NCI-H82 treated with DMSO at 0.1 percent for 48 hours (cell line): ENCODE measurements at regions not wholly inside any gene's neighbourhood (a gene's known extent, or its start where the extent isn't known, plus 50 kb on each side); places are given as distances from the start of the nearest gene placed in this dataset.
A peak's percentile ranks its signal among the peaks of the same experiment; 100 is the strongest.
"Not testable (repeated sequence)": the region's sequence is repeated elsewhere in the genome, so short reads cannot be mapped to it uniquely, and the experiment has no call there.

Experiments
- DNase-seq: peaks from one replicate; lab custom pipeline; 2025; ENCODE audit not compliant: unreplicated experiment; lab: John Stamatoyannopoulos, UW

DNA sequence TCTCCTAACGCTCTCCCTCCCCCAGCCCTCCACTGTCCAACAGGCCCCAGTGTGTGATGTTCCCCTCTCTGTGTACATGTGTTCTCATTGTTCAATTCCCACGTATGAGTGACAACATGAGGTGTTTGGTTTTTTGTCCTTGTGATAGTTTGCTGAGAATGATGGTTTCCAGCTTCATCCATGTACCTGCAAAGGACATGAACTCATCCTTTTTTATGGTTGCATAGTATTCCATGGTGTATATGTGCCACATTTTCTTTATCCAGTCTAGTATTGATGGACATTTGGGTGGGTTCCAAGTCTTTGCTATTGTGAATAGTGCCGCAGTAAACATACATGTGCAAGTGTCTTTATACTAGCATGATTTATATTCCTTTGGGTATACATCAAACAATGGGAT lies 347.4 kb downstream of the MAGEE1 start:
- DNase-seq, result not testable (repeated sequence)

DNA sequence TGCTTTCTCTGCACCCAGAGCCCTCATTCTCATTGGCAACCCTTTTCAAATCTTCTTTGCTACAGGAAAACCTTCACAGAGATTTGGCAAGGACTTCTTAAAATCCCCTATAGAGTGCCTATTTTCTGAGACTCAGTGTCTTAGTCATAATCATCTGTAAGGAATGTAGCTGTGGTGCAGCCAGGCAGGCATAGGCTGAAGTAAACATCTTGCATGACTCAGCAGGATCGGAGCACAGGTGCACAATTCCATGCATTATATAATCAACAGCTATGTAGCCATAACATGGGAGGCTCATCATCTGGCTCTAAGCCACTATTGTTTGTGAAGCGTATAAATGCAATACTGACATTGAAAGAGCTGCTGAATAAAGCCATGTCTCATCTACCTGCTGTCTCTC lies 368.8 kb downstream of the MAGEE1 start:
- DNase-seq, result no peak

DNA sequence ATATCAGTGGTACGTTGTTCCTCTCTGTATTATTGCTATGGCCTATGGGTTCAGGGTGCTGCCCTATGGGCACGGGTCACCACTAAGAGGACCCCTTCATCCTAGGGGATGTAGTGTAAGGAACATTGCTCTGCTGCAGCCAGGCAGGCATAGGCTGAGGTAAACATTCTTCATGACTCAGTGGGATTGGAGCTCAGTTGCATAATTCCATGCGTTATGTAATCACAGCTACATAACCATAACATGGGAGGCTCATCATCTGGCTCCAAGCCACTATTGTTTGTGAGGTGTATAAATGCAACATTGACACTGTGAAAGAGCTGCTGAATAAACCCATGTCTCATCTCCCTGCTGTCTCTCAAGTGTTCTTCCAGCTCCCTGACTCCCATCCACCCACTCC lies 375.2 kb downstream of the MAGEE1 start:
- no peak for DNase-seq

DNA sequence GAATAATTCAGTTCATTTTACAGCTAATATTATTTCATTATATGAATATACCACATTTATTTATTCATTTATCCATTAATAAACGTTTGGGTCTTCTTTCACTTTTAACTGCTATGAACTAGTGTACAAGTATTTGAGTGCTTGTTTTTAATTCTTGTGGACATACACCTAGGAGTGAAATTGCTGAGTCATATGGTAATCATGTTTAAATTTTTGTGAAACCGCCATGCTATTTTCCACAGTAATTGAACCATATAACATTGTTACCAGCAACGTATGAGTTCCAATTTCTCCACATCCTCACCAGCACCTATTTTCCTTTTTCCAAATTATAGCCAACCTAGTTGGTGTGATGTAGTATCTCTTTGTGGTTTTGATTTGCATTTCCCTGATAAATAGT lies 388.2 kb downstream of the MAGEE1 start:
- DNase-seq, result no peak

DNA sequence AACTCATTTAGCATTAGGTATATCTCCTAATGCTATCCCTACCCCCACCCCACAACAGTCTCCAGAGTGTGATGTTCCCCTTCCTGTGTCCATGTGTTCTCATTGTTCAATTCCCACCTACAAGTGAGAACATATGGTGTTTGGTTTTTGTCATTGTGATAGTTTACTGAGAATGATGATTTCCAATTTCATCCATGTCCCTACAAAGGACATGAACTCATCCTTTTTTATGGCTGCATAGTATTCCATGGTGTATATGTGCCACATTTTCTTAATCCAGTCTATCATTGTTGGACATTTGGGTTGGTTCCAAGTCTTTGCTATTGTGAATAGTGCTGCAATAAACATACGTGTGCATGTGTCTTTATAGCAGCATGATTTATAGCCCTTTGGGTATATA lies 389.8 kb downstream of the MAGEE1 start:
- DNase-seq, result not testable (repeated sequence)

DNA sequence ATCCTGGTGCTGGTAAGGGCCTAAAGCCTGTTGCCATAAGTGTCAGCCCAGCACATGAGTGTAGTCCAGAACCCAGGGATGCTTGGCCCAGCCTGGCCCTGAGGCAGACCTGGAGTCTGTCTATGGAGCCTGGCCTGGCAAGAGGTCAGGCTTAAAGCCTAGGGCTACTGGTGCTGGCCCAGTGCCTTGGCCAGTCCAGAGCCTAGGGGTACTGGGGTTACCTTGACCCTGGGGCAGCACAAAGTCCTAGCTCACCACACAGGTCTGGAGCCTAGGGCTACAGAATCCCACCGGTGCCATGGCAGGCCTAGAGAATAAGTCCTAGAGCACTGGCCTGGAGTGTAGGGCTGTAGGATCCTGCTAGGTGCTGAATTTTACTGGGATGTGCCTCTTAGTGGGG lies 393.8 kb downstream of the MAGEE1 start:
- DNase-seq, result no peak

DNA sequence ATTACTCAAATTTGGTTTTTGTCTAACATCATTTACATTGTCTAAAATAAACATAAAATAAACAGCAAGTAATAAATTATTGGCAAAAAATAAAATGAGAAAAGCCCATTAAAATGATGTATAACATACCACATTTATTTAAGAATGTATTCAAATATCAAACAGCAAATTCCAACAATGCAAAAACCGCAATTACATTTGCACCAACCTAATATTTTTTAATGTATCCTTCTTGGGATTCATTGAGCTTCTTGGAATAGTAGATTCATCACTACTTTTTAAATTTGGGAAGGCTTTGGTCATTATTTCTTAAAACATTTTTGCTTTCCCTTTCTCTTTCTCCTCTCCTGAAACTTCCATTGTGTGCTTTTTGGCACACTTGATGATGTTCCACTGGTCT lies 400.2 kb downstream of the MAGEE1 start:
- no peak for DNase-seq

DNA sequence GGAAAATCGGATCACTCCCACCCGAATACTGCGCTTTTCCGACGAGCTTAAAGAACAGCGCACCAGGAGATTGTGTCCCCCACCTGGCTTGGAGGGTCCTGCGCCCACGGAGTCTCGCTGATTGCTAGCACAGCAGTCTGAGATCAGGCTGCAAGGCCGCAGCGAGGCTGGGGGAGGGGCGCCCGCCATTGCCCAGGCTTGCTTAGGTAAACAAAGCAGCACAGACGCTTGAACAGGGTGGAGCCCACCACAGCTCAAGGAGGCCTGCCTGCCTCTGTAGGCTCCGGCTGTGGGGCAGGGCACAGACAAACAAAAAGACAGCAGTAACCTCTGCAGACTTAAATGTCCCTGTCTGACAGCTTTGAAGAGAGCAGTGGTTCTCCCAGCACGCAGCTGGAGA lies 413.4 kb downstream of the MAGEE1 start:
- not testable (repeated sequence) for DNase-seq

DNA sequence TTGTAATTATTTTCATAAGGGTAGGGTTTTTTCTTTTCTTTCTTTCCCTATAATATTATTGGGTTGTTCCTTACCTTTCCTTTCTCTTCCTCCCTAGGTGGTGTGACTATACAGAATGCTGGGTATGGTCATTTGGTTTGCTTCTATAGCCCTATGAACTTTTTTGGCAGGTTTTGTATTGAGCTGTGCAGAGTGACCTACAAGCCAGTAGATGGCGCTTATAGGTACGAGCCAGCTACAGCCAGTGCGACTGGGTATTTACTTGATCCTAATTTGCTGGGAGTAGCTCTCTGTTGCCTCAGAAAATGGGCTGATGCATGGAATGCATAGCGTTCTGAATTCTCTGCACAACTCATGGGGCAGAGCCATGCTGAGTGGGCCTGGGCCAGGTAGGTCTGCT lies 423.3 kb downstream of the MAGEE1 start:
- no peak for DNase-seq

DNA sequence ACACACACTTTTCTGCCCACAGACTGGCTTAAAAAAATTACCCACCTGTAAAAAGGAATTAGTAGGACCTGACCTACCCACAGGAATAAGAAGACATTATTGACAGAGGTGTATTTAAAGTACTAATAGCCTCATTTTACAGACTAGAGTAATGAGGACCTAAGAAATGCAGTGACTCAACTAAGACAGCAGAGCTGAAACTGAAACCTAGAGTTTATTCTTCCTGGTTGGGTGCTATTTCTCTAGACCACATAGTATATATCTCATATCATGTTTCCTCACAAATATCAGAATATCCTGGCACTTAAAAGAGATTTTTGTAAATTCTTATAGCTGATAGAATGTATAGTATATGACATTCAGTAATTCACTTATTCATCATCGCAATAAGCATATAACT lies 435.0 kb downstream of the MAGEE1 start:
- no peak for DNase-seq

DNA sequence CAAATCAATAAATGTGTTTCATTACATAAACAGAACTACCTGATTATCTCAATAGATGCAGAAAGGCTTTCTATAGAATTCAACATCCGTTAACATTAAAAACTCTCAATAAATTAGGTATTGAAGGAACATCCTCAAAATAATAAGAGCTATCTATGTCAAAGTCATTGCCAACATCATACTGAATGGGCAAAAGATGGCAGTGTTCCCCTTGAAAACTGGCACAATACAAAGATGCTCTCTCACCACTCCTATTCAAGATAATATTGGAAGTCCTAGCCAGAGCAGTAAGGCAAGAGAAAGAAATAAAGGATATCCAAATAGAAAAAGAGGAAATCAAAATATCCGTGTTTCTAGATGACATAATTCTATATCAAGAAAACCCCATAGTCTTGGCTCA lies 466.4 kb downstream of the MAGEE1 start:
- DNase-seq, result no peak

DNA sequence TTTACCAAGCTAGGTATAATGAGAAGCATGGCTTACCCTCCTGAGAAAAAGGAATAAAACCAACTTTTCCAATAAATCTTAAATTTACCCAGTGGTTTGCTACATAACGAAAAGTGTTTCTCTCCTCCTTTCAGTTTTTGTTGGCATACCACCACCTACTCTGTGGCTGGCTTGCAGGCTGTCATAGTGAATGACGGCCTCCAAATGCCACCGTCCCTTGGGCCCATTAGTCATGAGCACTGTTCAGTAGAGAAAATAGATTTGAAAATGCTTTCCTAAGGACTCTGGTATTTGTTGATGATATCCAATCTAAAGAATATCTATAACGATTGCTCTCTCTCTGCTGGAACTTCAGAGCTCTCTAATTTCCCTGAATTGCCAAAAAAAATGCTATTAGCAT lies 488.3 kb downstream of the MAGEE1 start:
- no peak for DNase-seq

DNA sequence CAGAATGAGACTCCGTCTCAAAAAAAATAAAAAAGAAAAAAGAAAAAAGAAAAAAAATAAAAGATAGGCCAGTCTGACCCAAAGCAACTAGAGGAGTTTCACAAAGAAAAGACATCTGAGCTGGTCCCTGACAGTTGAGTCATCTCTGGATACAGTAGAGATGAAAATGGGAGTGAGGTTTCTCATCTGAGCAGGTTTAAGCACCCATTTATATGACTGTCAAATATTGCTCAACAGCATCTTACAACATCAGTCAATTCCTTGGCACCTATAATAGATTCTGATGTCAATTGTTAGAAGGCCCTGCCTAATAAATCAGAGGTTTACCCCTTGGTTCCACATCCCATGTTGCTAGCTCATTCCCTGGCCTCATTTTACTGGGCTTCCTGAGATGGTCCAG lies 490.5 kb downstream of the MAGEE1 start:
- no peak for DNase-seq

DNA sequence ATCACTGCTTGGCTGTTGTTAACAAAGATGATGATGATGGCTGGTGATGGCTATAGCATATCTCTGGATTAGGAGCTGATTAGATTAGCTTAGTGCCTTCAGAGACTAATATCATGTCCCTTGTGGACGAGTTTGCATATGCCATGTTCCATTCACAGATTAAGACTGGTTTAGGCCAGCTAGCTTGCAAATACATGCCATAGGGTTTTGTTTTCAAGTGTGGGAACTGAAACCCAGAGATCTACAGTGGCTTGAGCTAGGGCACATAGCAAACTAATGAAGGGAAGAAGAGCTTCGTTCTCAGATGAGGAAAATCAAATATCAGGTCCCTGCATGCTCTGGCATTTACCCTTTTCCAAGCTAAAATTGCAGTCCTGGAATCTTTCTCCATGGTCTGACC lies 492.3 kb downstream of the MAGEE1 start:
- DNase-seq, result peak; percentile 1

DNA sequence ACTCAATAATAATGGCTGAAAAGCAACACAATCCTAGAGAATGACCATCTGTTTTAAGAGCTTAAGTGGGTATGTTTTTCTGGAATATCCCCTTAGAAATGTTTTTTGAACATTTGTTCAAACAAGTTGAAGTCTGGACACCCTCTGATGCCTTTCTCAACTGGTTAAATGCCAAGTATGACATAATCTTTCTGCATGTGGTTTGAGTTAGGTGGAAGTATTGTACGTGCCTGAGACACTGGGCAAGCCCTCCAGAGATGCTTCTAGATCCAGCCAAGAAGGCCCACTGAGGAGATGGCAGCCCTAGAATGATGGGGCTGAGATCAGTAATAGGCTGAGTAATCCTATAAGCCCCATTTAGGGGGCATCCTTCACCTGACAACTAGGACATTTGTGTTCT lies 493.1 kb downstream of the MAGEE1 start:
- DNase-seq, result no peak

DNA sequence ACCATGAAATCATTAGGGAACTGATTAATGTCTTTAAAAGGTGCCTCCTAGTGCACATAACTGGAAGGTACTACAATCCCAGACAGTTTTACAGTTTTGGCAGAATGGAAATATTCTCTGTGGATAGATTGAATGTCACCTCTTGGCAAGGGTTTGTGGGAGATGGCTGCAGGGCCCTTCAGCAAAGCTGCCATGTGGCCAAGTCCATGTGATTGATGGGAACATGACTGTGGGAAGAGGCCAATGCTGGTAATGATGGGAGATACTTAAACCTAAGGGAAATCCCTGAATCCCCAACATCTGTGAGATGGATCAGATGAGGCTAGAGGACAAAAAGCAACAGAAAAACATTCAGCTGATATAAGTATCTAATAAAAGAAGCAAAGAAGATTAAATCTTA lies 493.7 kb downstream of the MAGEE1 start:
- DNase-seq, result no peak

DNA sequence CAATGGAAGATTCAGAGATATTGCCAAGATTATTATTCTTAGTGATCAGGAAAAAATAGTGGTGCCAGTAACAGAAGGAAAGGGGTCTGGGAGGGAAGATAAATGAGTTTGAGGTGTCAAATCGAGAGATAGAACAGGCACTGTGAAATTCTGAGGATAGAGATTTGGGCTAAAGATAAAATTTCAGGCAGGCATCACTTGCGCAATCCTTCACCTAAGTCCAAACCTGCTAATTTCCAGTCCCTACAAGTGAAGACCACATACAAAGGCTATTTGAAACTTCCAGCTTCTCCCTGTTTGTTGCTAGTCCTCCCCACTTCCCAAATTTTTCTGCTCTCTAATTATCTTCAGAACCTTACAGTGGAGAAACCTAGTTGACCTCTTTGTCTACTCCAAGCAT lies 494.6 kb downstream of the MAGEE1 start:
- no peak for DNase-seq

DNA sequence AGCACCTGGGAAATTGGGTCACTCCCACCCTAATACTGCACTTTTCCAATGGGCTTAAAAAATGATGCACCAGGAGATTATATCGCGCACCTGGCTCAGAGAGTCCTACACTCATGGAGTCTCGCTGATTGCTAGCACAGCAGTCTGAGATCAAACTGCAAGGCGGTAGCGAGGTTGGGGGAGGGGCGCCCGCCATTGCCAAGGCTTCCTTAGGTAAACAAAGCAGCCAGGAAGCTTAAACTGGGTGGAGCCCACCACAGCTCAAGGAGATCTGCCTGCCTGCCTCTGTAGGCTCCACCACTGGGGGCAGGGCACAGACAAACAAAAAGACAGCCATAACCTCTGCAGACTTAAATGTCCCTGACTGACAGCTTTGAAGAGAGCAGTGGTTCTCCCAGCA lies 497.1 kb downstream of the MAGEE1 start:
- DNase-seq, result not testable (repeated sequence)

DNA sequence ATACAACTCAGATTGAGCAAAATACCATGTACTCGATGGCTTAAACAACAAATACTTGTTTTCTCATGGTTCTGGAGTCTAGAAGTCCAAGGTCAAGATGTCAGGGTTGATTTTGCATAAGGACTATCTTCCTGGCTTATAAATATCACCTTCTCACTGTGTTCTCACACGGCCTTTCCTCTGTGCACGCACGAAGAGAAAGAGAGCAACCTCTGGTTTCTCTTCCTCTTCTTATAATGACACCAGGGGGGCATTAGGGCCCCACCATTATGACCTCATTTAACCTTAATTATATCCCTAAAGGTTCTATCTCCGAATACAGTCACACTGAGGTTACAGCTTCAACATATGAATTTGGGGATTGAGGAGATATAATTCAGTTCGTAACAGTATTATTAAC lies 504.0 kb downstream of the MAGEE1 start:
- no peak for DNase-seq

DNA sequence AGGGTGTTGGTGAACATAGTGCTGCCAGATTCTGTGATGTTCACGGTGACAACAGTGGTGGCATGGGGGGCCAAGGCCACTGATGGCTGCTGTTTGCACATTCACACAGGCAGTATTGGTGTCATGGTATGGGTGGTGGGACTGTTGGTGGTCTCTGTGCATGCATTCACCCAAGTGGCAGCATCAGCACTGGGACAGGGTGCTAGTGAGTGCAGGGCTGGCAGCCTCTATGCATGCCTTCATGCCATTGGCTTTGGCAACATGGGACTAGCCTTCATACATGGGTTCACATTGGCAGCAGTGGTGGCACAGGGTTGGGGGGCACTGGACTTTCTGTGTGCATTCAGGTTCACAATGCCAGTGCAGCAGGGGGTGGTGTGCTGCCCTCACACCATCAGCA lies 489.7 kb upstream of the FGF16 start:
- DNase-seq, result no peak

DNA sequence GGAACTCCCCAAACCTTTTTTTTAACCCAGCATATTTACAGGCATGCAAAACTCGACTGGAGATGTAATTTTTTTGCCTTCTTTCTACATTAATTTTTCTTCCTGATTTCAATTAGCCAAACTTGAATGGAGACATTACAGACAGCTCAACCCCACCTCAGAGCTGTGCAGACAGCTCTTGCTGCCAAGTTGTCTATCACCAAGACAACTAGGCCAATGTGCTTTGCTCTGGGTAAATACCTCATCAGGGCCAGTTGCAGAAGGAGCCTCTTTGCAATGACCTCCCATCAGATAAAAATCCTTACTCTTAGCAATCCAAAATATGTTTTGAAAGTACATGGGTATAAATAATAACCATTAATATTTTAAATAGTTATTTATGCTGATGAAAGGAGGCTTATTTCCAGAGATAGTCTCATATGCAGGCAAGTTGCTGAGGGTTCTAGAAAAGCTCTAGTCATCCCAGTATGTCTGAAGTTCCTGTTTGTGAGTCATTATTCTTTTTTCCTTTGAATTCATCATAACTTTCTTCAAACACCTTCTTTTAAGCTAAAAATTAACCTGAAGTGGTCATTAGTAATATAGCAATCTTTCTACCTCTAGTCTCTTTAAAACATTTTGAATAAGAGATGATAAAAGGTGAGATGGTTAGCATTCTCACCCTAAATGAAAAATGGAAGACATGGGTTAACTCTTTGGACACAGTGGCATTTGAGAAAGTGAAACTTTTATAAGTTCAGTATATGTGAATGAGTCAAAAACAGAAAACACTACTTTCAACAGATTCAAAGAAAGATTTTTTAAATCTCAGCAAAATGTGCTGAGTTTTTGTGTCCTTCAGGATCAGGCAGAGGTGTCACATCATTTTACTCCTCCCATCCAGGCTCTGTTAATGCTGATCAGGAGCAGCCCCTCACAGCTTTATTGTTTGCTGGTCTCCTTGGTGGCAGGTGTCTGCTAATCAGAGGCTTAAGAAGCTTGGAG lies 475.5 kb upstream of the FGF16 start:
- peak; percentile 20 for DNase-seq

DNA sequence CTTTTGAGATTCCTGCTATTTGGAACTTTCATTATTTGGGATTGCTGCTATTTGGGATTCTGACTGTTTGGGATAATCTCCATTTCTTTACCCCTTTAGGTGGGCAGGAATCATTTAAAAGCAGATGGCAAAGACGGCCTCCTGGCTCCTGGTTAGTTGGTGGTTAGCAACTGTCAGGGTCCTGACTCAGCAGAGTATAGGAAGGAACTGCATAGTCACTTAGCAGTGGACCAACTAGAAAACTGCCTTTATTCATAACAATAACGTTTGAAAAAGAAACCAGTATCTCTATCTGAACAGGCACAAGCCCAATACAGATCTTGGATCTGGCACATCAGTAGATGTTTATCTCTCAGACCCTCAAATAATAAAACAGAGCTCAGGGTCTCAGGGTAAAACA lies 469.7 kb upstream of the FGF16 start:
- peak; percentile 35 for DNase-seq

DNA sequence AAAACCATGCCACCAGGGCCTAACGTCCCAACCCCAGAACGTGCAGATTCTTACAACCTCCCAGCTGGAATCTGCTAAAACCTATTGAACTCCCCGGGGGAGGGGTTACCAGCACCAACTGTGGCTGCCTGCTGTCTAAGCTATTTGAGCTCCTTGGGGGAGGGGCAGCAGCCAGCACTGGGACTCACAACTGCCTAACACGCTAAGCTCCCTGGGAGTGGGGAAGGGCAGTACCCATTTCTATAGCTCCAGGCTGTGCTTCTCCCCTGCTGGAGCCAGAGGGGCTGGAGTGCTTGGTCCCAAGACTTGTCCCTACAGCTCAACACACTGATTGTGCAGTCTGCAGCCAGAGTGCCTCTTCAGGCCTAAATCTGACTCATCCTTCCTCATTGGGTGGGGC lies 459.8 kb upstream of the FGF16 start:
- DNase-seq, result peak; percentile 37
